Limb (tissue), 2 donors: ENCODE measurements at regions not wholly inside any gene's neighbourhood (a gene's known extent, or its start where the extent isn't known, plus 50 kb on each side); places are given as distances from the start of the nearest gene placed in this dataset.

Experiments used
- DNase-seq, 2 donors: peaks; one replicate each; pipeline ENCODE4 v3.0.0-alpha.2; 2016; ENCODE audit errors: extremely low spot score in 2 of 2

DNA sequence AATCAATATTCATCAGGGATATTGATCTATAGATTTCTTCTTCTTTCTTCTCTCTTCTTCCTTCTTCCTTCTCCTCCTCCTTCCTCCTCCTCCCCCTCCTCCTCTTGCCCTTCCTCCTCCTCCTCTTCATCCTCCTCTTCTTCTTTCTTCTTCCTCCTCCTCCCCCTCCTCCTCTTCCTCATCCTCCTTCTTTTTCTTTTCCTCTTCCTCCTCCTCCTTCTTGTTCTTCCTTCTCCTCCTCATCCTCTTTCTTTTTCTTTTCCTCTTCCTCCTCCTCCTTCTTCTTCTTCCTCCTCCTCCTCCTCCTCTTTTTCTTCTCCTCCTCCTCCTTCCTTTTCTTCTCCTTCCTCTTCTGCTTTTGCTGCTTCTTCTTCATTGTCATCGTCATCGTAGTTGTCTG lies 52.4 kb upstream of the SERINC1 start:
- no peak for DNase-seq

DNA sequence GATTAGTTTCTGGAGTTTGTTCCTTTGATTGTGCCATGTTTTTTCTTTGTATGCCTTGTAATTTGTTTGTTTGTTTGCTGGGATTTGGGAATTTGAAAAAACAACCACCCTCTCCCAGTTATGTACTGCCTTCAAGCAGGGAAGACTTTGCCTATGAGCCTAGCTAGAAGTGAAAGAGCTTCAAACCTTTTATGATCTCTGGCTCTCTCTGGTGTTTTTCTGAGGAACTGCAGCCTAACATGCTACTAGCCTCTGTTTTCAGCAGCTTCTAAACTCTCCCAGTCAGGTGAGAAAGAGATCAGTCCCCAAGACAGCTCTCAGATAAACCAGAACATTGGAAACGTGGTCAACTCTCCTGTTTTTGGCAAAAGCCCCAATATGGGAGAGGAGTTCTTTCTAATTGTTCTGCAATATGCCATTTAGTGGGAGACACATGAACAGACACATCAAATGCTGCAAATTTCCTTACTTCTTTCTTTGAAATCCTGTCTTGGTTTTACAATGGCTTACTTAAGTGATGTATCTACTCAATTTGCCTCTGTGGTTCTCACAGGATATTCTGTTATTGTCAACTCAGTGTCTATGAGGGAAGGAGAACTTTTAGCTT lies 58.9 kb upstream of the SERINC1 start:
- DNase-seq, result peak; percentile 56 to 79

DNA sequence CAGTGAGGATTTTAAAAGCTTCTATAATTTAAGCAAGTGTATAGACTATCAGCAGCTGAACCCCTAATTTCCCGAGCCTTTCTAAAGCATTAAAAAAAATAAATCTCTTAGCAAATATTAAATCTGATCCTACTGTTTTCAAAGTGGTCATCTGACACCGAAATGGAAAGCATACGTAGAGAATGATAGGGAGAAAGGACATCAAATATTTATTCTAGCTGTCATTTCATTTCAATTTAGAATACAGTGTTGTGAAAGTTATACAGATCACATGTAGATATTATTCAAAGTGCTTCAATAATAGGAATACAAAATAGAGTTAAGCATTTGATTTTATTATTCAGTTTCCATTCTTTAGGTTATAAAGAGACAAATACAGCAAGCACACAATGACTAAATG lies 61.9 kb upstream of the PKIB start:
- DNase-seq, result no peak

DNA sequence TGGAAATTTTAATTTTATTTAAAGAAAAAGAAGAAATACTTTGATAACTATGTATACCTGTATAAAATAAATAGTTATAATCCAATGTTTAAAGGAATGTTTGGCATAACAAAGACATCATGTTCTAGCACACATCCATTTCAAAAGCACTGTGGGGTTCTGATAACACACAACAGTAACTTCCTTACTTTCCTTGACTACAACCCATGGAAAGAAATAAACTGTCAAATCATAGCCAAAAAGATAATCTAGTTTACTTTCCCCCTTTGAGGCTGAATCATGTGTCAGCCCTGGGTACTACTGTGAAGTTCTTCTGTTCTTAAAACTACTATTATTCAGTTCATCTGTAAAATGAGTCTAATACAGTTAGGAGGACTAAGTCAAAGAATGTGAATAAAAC lies 61.4 kb upstream of the PKIB start:
- DNase-seq, result no peak

DNA sequence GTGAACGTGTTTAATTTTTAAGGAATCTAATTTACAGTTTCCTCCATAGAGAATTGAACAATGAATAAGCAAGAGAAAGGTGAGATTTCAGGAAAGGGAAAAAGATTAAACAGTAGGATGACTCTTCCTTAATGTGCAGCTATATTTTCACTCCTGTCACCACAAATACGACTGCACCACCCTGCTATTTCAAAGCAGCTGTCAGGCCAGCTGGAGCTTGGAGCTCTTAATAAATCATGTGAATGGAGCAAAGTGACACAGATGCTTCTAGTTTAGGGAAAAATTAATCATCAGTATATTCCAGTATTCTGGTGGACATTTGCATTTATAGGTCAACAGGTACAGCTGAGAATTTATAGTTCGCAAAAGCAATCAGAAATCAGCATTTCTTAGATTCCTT lies 56.5 kb upstream of the PKIB start:
- no peak for DNase-seq

DNA sequence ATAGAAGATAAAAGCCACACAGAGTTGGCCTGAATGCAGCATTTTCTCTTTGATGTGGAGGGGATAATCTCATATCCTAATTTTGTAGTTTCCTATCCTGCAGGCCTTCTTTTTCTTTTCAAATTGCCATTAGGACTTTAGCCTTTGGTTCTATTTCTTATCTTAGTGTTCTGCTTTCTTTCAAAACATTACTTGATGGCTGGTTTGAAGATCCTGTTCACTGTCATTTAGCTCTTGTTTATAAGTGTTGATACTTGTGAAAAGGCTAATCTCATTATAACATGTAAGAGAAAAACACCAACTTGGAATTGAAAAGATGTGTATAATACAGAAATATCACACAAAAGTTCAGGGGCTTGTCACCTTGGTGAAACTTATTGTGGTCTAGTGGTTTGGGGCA lies 54.6 kb upstream of the PKIB start:
- no peak for DNase-seq

DNA sequence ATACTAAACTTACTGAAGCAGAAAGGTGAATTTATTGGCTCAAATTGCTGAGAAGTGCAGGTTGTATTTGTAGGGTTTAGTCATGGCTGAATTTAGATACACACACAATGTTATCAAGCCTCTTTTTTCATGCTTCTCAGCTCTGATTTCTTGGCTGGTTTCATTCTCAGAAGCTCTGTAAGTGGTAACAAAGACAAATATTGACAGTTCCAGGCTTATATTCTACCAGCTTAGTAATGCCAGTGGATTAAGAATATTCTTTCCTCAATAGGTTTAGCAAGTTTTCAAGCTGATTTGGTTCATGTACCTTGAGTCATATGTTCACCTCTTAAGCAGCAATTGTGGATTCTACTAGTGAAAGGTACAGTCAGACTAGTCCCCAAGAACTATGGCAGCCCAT lies 52.1 kb upstream of the PKIB start:
- no peak for DNase-seq
